RWPE2 (cell line): ENCODE measurements at regions not wholly inside any gene's neighbourhood (a gene's known extent, or its start where the extent isn't known, plus 50 kb on each side); places are given as distances from the start of the nearest gene placed in this dataset.

Experiments
- ATAC-seq: fragments of 200-7000 bp; cut with Tn5 transposase; 3 replicates; pipeline ENCODE4 v1.9.1; 2021; ENCODE audit warnings: low read depth
- DNase-seq: peaks from one replicate; pipeline ENCODE4 v3.0.0-alpha.2; 2020; ENCODE audit warnings: low spot score
- H3K27ac ChIP-seq: fragments of 450-650 bp; 2 replicates; pipeline ENCODE4 v1.5.1; 2017; ENCODE audit warnings: mild to moderate bottlenecking; ENCODE audit not compliant: poor library complexity, severe bottlenecking
- H3K27me3 ChIP-seq: fragments of 250-450 bp; sonication (Bioruptor Pico); 2 replicates; pipeline ENCODE4 v1.5.1; 2021; ENCODE audit warnings: mild to moderate bottlenecking, moderate library complexity; ENCODE audit not compliant: insufficient read depth, poor library complexity, severe bottlenecking
- H3K36me3 ChIP-seq: fragments of 250-450 bp; sonication (Bioruptor Pico); 2 replicates; pipeline ENCODE4 v1.5.1; 2020; ENCODE audit warnings: low read depth, mild to moderate bottlenecking, moderate library complexity
- H3K4me1 ChIP-seq: fragments of 250-450 bp; sonication (Bioruptor Pico); 2 replicates; pipeline ENCODE4 v1.5.1; 2021; ENCODE audit warnings: mild to moderate bottlenecking, moderate library complexity; ENCODE audit not compliant: insufficient read depth, poor library complexity, severe bottlenecking
- H3K4me3 ChIP-seq: fragments of 250-450 bp; sonication (Bioruptor Pico); 2 replicates; pipeline ENCODE4 v1.5.1; 2021; ENCODE audit warnings: mild to moderate bottlenecking, moderate library complexity; ENCODE audit not compliant: severe bottlenecking
- H3K9me3 ChIP-seq: fragments of 250-450 bp; sonication (Bioruptor Pico); 2 replicates; pipeline ENCODE4 v1.5.1; 2021; ENCODE audit warnings: mild to moderate bottlenecking, moderate library complexity; ENCODE audit not compliant: severe bottlenecking
- TF ChIP-seq, protein P1 (sequence below): fragments of 450-650 bp; IDR thresholded peaks from one replicate; pipeline ENCODE4 v1.5.1; 2017; ENCODE audit warnings: mild to moderate bottlenecking, moderate library complexity; ENCODE audit not compliant: poor library complexity, severe bottlenecking

DNA sequence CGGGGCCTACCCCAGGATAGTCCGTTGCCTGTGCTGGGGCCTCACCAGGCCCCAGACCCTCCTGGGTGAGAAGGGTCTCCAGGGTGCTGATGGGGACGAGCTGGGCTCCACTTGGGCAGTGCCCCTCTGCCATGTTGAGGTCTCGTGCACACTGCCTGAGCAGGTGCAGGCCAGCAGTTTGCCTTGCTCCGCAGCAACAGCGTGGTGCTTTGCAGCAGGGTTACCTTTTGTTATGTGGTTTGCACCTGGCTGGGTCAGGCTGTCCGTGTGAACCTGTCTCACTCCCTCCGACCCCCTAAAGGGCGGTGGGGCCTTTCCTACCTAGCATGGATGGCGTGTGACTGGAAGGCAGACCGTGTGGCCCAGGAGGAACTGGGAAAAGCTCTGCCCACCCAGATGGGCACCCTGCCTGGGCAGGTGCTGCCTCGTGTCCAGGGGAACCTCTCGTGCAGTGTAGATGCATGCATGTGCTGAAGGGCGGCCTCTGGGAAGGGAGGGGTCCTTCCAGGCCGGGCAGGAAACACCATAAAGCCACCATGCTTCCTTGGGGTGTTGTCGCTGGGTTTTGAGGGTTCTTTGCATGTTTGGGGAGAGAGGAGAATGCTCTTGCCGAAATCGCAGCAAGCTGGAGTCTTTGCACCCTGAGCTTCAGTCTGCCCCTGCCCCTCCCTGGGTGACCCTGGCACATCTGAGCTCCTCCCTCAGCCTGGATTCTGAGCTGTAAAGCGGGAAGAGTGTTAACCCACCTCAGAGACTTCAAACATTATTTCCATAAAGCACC is 75.4 kb upstream of the PPARA start:
- DNase-seq (peak; percentile 61), ATAC-seq (no peak)
- H3K36me3 ChIP-seq = peaks cover 73% of the 10 kb centered on the region
- H3K4me1 ChIP-seq = no peaks in the 10 kb centered on the region
- H3K9me3 ChIP-seq = no peaks in the 10 kb centered on the region
- TF ChIP-seq, protein P1, sequence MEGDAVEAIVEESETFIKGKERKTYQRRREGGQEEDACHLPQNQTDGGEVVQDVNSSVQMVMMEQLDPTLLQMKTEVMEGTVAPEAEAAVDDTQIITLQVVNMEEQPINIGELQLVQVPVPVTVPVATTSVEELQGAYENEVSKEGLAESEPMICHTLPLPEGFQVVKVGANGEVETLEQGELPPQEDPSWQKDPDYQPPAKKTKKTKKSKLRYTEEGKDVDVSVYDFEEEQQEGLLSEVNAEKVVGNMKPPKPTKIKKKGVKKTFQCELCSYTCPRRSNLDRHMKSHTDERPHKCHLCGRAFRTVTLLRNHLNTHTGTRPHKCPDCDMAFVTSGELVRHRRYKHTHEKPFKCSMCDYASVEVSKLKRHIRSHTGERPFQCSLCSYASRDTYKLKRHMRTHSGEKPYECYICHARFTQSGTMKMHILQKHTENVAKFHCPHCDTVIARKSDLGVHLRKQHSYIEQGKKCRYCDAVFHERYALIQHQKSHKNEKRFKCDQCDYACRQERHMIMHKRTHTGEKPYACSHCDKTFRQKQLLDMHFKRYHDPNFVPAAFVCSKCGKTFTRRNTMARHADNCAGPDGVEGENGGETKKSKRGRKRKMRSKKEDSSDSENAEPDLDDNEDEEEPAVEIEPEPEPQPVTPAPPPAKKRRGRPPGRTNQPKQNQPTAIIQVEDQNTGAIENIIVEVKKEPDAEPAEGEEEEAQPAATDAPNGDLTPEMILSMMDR = no peak
- H3K27me3 ChIP-seq = no peaks in the 10 kb centered on the region
- peak overlapping the region; percentile 99 for H3K27ac ChIP-seq
- H3K4me3 ChIP-seq = peak overlapping the region; percentile 64

DNA sequence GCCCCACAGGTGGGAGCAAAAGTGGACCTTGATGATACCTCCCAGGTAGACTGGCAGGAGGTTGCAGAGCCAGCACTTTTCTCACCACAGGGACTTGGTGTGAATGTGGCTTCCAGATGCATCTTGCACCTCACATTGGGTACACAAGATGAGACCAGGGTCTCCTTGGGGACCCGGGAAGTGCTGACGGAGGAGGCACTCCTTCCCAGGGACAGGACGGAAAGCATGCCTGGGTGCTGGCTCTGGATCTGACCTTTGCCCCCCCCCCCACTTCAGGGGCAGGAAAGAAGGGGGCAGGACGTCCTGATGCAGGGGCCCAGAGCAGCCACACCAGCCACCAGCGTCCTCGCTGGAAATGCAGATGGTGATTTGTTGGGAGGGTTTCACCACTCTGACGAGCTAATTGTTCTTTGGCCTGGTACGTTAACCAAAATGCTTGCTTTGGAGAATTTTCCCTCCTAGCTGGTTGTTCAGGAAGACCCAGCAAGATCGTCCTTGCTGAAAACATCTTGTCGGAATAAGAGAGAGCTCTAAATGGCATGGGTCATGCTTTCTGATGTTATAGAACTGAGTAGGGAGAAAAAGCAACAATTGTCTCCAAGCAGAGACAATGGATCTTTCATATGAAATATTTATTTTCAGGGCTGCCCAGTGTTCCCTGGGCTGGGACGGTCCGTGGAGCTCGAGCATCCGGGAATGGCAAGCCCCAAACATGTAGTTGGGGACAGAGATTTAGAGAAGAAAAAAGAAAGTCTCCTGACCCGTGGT is 74.4 kb upstream of the PPARA start:
- Histone ChIP-seq H3K27me3 (no peaks in the 10 kb centered on the region), H3K9me3 (no peaks in the 10 kb centered on the region), H3K4me1 (no peaks in the 10 kb centered on the region), H3K27ac (peak overlapping the region; percentile 99), H3K36me3 (peaks cover 80% of the 10 kb centered on the region), H3K4me3 (peak overlapping the region; percentile 64)
- DNase-seq (peak; percentile 47), ATAC-seq (no peak)
- TF ChIP-seq, protein P1 = no peak

DNA sequence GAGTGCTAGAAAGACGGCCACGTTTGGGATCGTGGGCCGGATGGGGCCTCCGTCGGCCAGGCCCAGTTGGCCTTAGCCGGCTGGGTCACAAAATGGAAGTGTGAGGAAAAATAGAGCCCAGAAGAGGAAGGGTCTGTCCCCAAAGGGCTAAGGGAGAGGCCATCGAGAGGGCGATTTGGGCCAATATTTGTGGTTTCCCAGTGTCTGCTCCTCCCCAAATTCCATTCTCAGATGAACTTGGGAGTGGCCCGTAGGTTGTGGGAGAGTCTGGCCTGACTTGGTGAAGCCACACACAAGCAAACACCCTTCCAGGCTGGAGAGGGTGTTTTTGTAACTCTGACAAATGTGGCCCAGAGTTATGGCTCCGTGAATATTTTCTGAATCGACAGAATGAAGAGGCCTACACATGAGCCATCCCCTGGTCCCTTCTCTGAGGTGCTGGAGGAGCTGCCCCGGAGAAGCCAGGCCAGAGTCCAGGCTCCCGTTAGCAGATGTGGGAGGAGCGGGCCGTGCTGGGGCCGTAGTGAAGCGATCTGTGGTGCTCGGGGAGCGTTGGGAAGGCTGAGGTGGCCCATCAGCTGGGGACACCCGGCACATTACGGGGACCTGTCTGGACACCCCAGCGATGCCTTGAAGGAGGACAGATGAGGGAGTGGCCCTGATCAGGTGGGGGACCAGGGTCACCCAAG is 73.5 kb upstream of the PPARA start:
- Histone ChIP-seq H3K36me3 (peaks cover 89% of the 10 kb centered on the region), H3K4me1 (no peaks in the 10 kb centered on the region), H3K9me3 (no peaks in the 10 kb centered on the region), H3K4me3 (peak overlapping the region; percentile 64), H3K27ac (peak overlapping the region; percentile 99), H3K27me3 (no peaks in the 10 kb centered on the region)
- TF ChIP-seq, protein P1 = no peak
- ATAC-seq (peak; percentile 10; the same call in 1 of the 3 replicates), DNase-seq (peak; percentile 64)

DNA sequence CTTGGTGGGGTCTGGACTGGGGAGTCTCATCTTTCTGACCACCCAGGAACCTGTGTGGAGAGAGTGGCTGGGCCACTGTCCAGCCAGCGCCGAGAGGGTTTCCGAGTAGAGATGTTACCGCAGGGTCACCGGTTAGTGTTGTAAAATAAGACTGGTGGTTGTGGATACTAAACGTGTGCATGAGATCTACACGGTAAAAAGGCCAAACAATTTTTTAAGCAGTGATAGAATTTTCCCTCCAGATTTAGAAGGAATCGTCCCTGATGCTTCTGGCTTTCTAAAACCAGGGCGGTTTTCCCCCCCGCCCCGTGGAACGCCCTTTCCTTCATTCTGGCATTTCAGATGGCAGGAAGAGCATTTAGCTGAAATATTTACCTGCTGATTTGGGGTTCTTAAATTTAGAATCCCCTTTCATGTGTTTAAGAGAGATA is 72.6 kb upstream of the PPARA start:
- Histone ChIP-seq H3K9me3 (no peaks in the 10 kb centered on the region), H3K36me3 (peaks cover 91% of the 10 kb centered on the region), H3K4me3 (peak overlapping the region; percentile 64), H3K27me3 (no peaks in the 10 kb centered on the region), H3K4me1 (no peaks in the 10 kb centered on the region), H3K27ac (peak overlapping the region; percentile 99)
- ATAC-seq (no peak), DNase-seq (no peak)
- TF ChIP-seq, protein P1 = no peak
